ENCODE measurements at regions not wholly inside any gene's neighbourhood (a gene's known extent, or its start where the extent isn't known, plus 50 kb on each side); places are given as distances from the start of the nearest gene placed in this dataset.
A peak's percentile ranks its signal among the peaks of the same experiment; 100 is the strongest.

- Histone ChIP-seq H3K36me3 (ENCODE audit: insufficient read depth, low read length) (no peaks in the 10 kb centered on the region), H3K4me3 (ENCODE audit: insufficient read depth, low read depth, low read length) (no peak overlapping the region), H3K27ac (ENCODE audit: low read depth, low read length) (no peak overlapping the region), H2AFZ (ENCODE audit: low read depth, low read length) (no peak overlapping the region), H4K20me1 (ENCODE audit: insufficient read depth, low read length) (no peaks in the 10 kb centered on the region), H3K4me2 (ENCODE audit: low read length) (no peak overlapping the region), H3K4me1 (ENCODE audit: insufficient read depth, low read length) (no peaks in the 10 kb centered on the region), H3K9ac (ENCODE audit: low read length) (no peak overlapping the region), H3K79me2 (ENCODE audit: insufficient read depth, low read length) (no peaks in the 10 kb centered on the region), H3K27me3 (ENCODE audit: insufficient read depth, low read length) (no peaks in the 10 kb centered on the region), H3K9me3 (ENCODE audit: insufficient read depth, low read depth, low read length) (no peaks in the 10 kb centered on the region)
- H3K36me3 Mint-ChIP-seq (ENCODE audit: low read depth, unreplicated experiment), result no peaks in the 10 kb centered on the region
- no peak for FAIRE-seq
- DNase-seq (ENCODE audit: low read depth), result no peak
- no peak for TF ChIP-seq EZH2 (IDR thresholded peaks at IDR 0.05; ENCODE audit: insufficient read depth, low read length)
- TF ChIP-seq, protein P1, sequence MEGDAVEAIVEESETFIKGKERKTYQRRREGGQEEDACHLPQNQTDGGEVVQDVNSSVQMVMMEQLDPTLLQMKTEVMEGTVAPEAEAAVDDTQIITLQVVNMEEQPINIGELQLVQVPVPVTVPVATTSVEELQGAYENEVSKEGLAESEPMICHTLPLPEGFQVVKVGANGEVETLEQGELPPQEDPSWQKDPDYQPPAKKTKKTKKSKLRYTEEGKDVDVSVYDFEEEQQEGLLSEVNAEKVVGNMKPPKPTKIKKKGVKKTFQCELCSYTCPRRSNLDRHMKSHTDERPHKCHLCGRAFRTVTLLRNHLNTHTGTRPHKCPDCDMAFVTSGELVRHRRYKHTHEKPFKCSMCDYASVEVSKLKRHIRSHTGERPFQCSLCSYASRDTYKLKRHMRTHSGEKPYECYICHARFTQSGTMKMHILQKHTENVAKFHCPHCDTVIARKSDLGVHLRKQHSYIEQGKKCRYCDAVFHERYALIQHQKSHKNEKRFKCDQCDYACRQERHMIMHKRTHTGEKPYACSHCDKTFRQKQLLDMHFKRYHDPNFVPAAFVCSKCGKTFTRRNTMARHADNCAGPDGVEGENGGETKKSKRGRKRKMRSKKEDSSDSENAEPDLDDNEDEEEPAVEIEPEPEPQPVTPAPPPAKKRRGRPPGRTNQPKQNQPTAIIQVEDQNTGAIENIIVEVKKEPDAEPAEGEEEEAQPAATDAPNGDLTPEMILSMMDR (IDR thresholded peaks at IDR 0.05; ENCODE audit: insufficient read depth, low read depth, low read length), result no peak
- H3K27ac Mint-ChIP-seq (ENCODE audit: unreplicated experiment), result peak overlapping the region; percentile 10
- no peak overlapping the region for H3K4me3 Mint-ChIP-seq (ENCODE audit: unreplicated experiment)
- H3K4me1 Mint-ChIP-seq (ENCODE audit: low read depth, unreplicated experiment), result no peaks in the 10 kb centered on the region
- no peaks in the 10 kb centered on the region for H3K27me3 Mint-ChIP-seq (ENCODE audit: low read depth, unreplicated experiment)
- H3K9me3 Mint-ChIP-seq (ENCODE audit: unreplicated experiment), result no peaks in the 10 kb centered on the region
Observed at GRCh38 chr2:193101591-193101990, 906.9 kb upstream of the TMEFF2 start.

DNA sequence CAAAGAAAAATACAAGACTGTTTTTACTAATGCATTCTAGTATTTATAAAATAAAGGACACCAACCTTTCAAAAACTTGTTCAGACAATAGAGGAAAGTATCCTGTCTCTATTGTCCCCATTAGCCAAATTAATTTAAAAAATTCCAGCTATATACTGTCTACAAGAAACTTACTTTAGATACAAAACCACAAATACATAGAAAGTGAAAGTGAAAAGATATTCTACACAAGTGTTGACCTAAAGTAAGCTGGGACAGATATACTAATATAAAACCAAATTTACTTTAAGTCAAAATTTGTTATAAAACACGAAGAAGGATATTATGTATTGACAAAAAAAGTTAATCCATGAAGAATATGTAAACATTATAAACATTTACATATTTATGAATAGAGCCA is 893.3 kb upstream of the TMEFF2 start:
- no peaks in the 10 kb centered on the region for H4K20me1 ChIP-seq (ENCODE audit: insufficient read depth, low read length)
- no peaks in the 10 kb centered on the region for H3K4me1 Mint-ChIP-seq (ENCODE audit: low read depth, unreplicated experiment)
- H3K9me3 Mint-ChIP-seq (ENCODE audit: unreplicated experiment), result no peaks in the 10 kb centered on the region
- no peaks in the 10 kb centered on the region for H3K79me2 ChIP-seq (ENCODE audit: insufficient read depth, low read length)
- no peaks in the 10 kb centered on the region for H3K36me3 ChIP-seq (ENCODE audit: insufficient read depth, low read length)
- FAIRE-seq (no peak), DNase-seq (ENCODE audit: low read depth) (no peak)
- no peak overlapping the region for H3K4me3 ChIP-seq (ENCODE audit: insufficient read depth, low read depth, low read length)
- H3K27me3 Mint-ChIP-seq (ENCODE audit: low read depth, unreplicated experiment), result no peaks in the 10 kb centered on the region
- H3K9me3 ChIP-seq (ENCODE audit: insufficient read depth, low read depth, low read length), result no peaks in the 10 kb centered on the region
- TF ChIP-seq, protein P1 (IDR thresholded peaks at IDR 0.05; ENCODE audit: insufficient read depth, low read depth, low read length), result no peak
- no peak for TF ChIP-seq EZH2 (IDR thresholded peaks at IDR 0.05; ENCODE audit: insufficient read depth, low read length)
- H3K27ac Mint-ChIP-seq (ENCODE audit: unreplicated experiment), result no peak overlapping the region
- no peak overlapping the region for H2AFZ ChIP-seq (ENCODE audit: low read depth, low read length)
- no peaks in the 10 kb centered on the region for H3K36me3 Mint-ChIP-seq (ENCODE audit: low read depth, unreplicated experiment)
- no peak overlapping the region for H3K9ac ChIP-seq (ENCODE audit: low read length)
- no peak overlapping the region for H3K4me3 Mint-ChIP-seq (ENCODE audit: unreplicated experiment)
- H3K27me3 ChIP-seq (ENCODE audit: insufficient read depth, low read length), result no peaks in the 10 kb centered on the region
- H3K27ac ChIP-seq (ENCODE audit: low read depth, low read length), result no peak overlapping the region
- H3K4me1 ChIP-seq (ENCODE audit: insufficient read depth, low read length), result no peaks in the 10 kb centered on the region
- H3K4me2 ChIP-seq (ENCODE audit: low read length), result no peak overlapping the region

DNA sequence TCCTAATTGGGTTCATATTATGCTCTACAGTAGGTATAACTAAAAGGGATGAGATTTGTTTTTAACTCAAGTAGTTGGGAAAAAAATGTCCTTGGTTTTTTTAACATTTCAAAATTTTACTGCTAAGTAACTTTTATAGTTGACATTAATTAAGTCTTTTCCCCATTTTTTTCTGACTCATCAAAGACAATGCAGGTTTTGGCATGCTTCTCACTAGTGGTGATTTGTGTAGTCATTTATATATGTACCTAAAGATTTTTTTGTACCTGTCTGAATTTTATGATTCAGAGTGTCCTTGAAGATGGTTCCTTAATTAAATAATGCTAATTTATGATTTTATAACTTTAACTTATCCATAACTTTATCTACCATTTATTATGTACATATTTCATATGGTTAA is 882.3 kb upstream of the TMEFF2 start:
- Mint-ChIP-seq H3K4me3 (ENCODE audit: unreplicated experiment) (no peak overlapping the region), H3K4me1 (ENCODE audit: low read depth, unreplicated experiment) (no peaks in the 10 kb centered on the region), H3K9me3 (ENCODE audit: unreplicated experiment) (peaks cover under 1% of the 10 kb centered on the region), H3K27ac (ENCODE audit: unreplicated experiment) (no peak overlapping the region), H3K36me3 (ENCODE audit: low read depth, unreplicated experiment) (no peaks in the 10 kb centered on the region), H3K27me3 (ENCODE audit: low read depth, unreplicated experiment) (peaks cover 3% of the 10 kb centered on the region)
- Histone ChIP-seq H3K4me2 (ENCODE audit: low read length) (no peak overlapping the region), H3K4me3 (ENCODE audit: insufficient read depth, low read depth, low read length) (no peak overlapping the region), H3K79me2 (ENCODE audit: insufficient read depth, low read length) (no peaks in the 10 kb centered on the region), H3K36me3 (ENCODE audit: insufficient read depth, low read length) (no peaks in the 10 kb centered on the region), H3K9me3 (ENCODE audit: insufficient read depth, low read depth, low read length) (no peaks in the 10 kb centered on the region), H3K27ac (ENCODE audit: low read depth, low read length) (no peak overlapping the region), H2AFZ (ENCODE audit: low read depth, low read length) (no peak overlapping the region), H3K27me3 (ENCODE audit: insufficient read depth, low read length) (no peaks in the 10 kb centered on the region), H3K9ac (ENCODE audit: low read length) (no peak overlapping the region), H4K20me1 (ENCODE audit: insufficient read depth, low read length) (no peaks in the 10 kb centered on the region), H3K4me1 (ENCODE audit: insufficient read depth, low read length) (no peaks in the 10 kb centered on the region)
- DNase-seq (ENCODE audit: low read depth) (no peak), FAIRE-seq (no peak)
- no peak for TF ChIP-seq EZH2 (IDR thresholded peaks at IDR 0.05; ENCODE audit: insufficient read depth, low read length)
- TF ChIP-seq, protein P1 (IDR thresholded peaks at IDR 0.05; ENCODE audit: insufficient read depth, low read depth, low read length), result no peak
